GM19397 (cell line): ENCODE measurements at regions not wholly inside any gene's neighbourhood (a gene's known extent, or its start where the extent isn't known, plus 50 kb on each side); places are given as distances from the start of the nearest gene placed in this dataset.
"Not testable (repeated sequence)": the region's sequence is repeated elsewhere in the genome, so short reads cannot be mapped to it uniquely, and the experiment has no call there.

ENCODE experiments used
- ATAC-seq: cut with Tn5 transposase; IDR thresholded peaks from one replicate; pipeline ENCODE4 v1.9.1; 2021; ENCODE audit warnings: mild to moderate bottlenecking, moderate library complexity; ENCODE audit not compliant: unreplicated experiment

DNA sequence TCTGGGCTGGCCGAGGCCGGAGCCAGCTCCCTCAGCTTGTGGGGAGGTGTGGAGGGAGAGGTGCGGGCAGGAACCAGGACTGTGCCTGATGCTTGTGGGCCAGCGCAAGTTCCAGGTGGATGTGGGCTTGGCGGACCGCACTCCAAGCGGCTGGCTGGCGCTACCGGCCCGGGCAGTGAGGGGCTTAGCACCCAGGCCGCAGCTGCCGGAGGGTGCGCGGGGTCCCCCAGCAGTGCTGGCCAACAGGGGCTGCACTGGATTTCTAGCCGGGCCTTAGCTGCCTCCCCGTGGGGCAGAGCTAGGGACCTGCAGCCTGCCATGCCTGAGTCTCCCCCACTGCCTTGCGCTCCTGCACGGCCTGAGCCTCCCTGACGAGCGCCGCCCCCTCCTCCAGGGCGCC lies 242.8 kb downstream of the CCSER2 start:
- ATAC-seq = no peak

DNA sequence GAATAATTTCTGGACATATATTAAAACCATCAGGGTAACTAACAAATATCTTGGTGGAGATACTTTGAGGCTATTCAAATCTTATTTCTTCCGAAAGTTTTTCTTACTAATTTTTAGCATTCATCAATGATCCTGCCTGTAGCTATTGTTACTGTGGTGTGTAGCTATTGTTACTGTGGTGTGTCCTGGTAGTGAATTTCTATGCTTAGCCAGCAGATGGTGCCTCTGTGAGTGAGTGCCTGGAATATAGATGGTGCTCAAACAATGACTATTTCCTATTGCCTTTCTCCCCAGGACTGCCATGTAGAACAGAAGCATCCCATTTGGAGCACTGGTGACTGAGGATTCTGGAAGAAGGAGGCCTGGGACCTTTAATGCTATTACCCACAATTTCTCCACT lies 245.7 kb downstream of the CCSER2 start:
- no peak for ATAC-seq

DNA sequence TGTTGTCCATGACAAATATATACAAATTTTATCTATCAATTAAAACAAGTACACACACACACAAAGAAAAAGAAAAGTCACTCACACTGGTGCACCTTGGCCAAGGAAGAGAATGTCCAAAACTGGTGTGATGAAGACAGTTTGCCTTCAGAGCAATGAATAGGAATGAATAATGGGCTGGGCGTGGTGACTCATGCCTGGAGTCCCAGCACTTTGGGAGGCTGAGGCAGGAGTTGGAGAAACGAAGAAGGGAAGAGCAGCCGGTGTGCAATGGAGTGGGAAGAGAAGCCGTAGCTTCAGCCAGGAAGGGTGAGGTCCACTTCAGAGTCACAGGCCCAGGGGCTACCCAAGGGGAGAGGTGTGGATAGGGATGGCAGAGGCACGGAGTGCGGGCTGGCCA lies 253.6 kb downstream of the CCSER2 start:
- no peak for ATAC-seq

DNA sequence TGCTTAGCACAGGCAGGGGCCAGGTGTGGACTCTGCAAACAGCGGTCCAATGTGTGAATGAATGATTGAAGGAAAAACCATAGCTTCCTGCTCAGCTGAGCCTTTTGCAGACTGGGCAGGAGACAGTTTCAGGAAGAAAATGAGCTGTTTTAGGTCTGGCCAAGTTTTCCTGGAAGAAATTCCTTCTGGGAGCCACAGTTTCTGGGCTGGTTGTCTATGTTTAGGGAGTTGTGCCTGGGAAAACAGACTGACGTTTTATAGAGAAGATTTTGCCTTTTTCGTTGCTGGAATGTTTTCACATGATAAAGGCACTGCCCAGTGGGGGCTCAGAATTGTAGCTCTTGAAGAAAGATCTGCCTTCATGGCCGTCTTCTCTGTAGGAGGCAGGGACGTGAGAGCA lies 255.1 kb downstream of the CCSER2 start:
- no peak for ATAC-seq

DNA sequence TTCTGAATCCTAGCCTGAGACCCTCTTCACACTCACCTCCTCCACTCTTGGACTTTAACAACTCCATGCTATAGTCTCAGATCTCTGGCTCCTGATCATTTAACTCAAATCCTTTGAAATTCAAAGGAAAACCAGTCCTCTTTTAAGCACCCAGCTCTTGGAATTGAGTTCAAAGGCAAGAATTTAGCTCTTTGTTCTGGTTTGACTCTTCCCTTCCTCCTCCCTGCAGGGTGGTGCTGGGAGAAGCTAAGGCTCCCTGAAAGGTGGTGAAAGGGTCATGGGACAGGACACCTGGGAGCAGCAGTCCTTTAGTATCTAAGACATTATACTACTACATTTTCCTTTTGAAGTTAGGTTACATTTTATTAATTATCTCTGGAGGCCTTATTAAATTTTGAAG lies 259.4 kb downstream of the CCSER2 start:
- no peak for ATAC-seq

DNA sequence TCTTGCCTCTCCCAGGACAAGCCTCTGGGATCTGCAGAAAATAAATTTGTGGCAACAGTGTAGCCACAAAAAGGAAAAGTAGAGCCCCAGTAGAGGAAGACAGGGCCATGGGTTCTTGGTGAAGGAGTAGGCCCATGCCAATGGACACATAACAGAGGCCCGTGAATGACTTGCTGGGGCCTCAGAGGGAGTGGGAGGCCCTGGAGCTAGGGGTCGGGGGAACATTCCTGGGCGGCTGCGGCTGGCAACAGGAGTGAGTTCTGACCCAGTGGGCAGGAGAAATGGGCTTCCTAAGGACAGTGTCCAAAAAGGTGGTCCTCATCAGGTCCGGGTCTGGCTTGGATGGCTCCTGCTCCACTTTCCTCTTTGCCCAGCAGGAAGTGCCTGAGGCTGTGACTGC lies 260.0 kb downstream of the CCSER2 start:
- no peak for ATAC-seq

DNA sequence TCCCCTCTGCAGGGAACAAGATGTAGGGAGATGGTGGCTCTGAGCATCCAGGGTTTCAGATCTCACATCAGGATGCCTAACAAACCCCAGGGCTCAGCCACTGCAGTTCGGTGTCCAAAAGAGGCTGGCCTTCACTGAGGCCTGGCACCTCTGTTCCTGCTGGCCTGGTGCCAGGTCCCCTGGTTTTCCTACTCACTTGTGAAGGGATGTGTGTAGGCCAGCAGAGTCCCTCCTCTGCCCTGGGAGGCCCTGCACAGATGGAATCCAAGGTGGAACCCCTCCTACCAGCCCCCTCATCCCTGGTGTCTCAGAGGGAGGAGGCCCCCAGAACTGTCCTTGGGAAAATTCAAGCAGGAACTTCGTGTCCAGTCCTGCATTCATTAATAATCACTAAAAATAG lies 260.6 kb downstream of the CCSER2 start:
- no peak for ATAC-seq

DNA sequence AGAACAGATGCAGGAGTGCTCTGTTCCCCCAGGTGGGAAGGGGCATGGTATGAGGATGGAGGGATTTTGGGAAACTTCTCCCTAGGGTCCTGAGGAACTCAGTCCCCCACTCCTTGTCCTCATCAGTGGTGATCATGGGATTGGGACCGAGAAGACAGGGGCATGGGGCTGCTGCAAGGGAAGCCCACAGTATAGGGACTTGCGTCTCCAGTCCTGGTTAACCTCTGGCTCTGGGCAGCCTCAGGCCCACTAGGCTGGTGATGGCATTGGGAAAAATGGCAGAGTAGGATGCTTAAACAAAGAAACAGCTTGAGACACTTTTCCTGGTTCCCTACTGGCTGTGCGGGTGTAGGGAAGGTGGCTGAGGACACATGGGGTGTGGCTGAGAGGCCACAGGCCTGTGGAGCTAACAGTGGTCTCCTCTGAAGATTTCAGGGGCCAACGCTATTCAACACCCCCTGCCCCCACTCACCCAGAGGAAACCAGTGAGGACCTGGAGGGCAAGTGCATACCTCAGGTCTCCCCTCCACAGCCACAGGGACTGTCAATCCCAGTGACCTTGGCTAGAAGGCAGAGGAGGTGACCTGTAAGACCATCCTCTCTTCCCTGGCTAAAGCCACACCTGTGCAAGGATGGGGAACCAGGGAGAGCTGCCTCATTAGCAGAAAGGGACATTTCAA lies 261.3 kb downstream of the CCSER2 start:
- ATAC-seq = no peak

DNA sequence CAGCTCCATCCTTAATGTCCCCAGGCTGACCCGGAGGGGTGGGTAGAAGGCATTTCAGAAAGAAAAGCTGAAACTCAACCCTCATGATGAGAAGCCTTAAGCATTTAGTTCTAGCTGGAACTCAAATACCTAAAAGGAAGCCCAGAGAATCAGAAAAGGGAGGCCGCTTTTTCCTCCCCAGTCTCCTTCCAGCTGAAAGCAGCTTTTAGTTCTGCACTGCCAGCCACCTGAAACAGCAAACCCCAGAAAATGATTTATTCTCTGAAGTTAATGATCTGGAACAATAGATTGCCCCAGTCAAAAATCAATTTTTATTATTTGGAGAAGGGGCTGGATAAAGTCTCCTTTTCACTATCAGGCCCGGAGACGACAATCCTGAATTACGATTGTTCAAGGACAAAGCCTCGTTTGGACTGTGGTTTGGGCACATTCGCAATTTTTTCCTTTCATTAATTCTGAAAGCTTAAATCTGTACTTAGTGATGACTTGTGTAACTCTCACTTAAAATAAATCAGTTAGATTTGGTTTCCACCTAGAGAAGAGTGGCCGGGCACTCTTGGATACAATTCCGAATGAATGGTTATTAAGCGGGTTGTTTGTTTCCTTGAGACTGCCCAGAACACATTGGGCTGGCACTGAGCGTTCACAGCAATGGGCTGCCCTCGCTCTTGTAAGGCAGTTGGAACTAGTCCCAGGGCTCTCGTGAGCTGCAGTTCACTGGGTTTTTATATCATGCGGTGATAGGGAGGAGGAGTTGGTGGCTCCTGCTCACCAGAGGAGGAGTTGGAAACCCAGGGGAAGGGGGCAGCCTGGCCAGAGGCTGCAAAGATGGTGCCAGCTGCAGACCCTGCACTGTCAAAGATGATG lies 262.2 kb downstream of the CCSER2 start:
- no peak for ATAC-seq

DNA sequence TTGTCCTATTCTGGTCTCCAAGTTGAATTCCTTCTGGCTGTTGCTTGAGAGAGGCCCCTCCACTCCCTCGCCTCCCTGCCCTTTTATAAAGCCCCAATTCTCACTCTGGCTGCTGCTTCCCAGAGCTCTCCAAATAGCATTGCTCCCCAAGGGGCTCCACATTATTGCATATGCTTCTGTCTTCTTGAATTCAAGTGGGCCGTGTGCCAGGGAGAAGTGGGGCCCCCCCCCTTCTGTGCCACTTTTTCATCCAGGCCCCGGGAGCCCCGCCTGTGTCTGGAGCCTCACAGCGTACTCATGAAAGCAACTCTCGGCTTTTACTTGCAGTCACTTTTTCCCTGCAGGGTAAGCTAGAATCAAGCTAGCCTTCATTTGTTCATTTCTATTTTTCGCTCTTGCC lies 265.1 kb downstream of the CCSER2 start:
- no peak for ATAC-seq

DNA sequence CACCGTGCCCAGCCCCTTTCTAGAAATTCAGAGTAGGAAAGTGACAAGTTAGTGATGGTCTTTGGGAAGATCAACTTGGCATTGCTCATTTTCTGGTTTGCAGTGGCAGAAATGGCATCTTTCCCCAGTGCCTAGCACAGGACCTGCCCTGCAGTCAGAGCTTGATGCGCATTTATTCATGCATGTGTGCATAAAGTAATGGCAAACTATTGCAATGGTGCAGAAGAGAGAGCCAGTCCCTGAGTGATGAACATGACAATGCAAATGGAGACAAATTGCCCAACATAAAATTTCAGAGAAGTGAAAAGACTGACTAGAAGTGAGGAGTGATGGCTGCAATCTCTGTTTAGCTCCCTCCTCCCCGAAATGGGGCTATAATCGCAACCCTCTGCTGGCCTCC lies 268.2 kb downstream of the CCSER2 start:
- no peak for ATAC-seq

DNA sequence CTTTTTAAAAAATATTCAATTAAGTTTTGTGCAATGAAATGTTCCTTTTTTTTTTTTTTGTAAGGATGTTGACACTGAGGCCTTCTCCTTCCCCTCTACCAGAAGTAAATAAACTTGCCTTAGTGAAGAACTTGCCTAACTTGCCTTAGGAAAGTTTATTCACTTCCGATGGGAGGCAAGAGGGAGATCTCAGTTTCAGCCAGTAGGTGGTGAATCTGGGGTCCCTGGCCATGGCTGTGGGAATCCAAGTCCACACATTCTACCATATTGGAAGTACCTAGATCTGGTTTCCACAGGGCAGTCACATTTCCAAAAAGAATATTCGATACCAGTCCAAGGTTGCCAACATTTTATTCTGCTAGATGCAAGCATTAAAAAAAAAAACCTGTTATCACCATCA lies 270.9 kb downstream of the CCSER2 start:
- no peak for ATAC-seq

DNA sequence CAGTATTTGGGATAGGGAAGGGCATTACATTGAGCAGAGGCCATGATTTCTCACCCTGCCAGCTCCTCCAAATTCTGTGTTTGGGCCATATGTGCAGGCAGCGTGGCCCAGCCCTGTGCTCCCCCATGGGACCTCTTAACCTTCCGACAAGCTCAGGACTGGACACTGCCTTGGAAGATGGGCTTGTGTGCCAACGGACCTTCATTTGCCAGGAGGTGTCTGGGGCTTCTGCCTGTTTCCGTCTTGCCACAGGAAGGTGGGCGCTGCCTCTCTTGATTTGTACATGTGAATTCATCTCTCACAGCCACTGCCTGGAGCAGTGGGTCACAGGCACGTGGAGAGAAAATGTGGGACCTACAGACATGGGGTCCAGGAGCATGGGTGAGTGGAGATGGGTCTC lies 272.6 kb downstream of the CCSER2 start:
- no peak for ATAC-seq

DNA sequence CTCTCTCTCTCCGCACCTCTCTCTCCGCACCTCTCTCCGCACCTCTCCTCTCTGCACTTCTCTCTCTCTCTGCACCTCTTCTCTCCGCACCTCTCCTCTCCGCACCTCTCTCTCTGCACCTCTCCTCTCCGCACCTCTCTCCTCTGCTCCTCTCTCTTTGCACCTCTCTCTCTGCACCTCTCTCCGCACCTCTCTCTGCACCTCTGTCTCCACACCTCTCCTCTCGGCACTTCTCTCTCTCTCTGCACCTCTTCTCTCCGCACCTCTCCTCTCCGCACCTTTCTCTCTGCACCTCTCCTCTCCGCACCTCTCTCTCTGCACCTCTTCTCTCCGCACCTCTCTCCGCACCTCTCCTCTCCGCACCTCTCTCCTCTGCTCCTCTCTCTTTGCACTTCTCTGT lies 274.2 kb downstream of the CCSER2 start:
- ATAC-seq = not testable (repeated sequence)

DNA sequence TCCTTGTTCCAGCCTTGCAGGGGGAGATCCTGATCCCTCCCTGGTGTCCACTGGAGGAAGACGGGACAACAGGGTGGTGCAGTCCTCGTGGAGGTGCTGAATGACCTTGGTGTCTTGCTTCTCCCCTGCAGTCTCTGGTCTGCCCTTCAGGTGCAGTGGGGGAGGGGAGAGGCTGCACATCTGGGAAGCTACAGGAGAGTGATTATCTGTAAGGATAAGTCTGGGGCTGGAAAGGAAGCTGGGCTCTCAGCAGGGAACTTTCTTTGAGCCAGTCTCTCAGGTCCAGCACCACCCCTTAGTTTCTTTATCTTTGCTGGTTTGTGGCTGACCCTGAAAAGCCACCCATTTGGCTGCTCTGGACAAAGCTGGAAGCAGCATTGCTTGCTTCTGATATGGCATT lies 275.6 kb downstream of the CCSER2 start:
- ATAC-seq = no peak

DNA sequence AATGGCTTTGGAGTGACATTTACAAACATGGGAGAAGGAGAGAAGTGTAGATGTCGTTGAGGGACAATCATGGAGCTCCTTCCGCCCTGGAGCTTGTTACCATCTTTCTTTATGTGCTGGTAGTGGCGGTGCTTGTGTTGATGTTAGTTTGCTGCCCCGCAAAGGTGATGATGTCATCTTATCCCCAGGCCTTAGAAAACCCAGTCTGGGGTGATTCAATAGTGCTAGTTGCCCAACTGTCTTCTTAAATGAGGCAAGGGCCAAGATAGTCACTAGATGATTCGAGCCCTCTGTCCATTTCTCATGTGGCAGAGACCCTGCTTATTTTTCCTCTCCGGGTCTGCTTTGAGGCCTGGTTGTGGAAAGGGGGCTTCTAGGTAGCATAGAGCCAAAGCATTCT lies 277.4 kb downstream of the CCSER2 start:
- no peak for ATAC-seq

DNA sequence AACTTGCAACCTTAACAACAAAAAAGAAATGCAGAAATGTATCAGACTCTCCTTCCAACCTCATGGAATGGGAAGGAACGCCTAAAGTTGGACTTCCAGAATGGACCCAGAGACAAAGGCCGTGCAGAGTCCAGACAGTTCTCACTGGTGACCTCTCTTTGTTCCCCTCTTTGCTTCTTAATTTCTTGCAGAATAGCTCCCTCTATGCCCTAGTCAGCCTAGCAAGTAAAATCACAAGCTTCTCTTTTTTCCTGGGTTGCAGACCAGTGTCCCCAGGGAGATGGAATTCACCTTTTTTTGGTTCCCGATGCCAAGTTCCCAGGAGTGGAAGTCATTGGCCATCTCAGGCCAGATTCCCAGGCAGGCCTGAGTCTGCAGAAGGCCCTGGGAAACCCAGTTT lies 278.0 kb downstream of the CCSER2 start:
- ATAC-seq = no peak

DNA sequence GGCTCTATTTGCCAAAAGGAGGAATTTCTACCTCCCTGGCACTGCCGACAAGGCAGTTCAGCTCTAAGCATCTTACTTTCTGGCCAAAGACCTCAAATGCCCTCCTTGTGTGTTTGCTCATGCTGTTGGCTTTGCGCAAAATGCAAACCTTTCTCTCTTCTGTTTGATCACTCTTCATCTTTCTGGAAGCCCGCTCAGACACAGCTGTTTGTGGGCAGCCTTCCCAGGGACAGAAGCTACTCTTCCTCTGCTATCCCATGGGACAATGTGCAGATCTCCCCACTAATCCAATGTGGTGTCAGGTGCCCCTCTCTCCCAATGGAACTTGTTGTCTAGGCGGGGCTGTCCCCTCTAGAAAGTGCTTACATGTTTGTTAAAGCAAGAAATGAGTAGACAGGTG lies 278.7 kb downstream of the CCSER2 start:
- ATAC-seq = no peak

DNA sequence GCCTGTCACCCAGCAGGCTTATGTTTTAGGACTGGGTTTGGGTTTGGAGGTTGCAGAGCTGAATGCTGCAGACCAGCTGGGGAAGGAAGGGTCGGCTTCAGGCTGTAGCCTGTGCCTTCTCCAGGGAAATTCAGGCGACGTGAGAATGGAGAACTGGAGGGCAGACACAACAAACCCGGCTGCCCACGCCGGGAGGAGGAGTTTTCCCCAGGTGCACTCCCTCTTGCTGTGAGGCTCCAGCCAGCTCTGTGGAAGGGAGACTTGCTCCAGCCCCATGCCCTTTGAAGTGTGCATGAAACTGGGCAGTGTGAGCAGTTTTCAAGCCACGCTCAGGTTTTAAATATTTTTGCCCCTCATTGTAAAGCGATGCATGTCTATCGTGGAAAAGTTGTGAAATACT lies 279.1 kb downstream of the CCSER2 start:
- ATAC-seq = no peak

DNA sequence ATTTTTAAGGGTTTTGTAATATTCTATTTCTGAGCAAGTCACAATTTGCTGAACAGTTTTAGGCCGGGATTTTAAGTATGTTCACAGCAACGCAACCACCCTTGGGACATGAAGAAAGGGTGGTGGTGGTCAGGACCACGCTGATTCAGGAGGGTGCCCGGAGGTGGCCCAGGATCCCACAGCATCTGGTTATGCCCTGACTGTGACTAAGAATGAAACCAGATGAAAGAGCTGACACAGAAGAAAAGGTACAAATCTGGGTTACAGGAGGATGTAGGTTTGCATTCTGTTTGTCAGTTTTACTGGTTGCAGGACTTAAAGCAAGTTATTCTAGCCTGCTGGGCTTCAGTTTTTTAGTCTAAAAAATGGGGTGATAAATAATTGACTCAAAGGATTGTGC lies 279.7 kb downstream of the CCSER2 start:
- no peak for ATAC-seq

DNA sequence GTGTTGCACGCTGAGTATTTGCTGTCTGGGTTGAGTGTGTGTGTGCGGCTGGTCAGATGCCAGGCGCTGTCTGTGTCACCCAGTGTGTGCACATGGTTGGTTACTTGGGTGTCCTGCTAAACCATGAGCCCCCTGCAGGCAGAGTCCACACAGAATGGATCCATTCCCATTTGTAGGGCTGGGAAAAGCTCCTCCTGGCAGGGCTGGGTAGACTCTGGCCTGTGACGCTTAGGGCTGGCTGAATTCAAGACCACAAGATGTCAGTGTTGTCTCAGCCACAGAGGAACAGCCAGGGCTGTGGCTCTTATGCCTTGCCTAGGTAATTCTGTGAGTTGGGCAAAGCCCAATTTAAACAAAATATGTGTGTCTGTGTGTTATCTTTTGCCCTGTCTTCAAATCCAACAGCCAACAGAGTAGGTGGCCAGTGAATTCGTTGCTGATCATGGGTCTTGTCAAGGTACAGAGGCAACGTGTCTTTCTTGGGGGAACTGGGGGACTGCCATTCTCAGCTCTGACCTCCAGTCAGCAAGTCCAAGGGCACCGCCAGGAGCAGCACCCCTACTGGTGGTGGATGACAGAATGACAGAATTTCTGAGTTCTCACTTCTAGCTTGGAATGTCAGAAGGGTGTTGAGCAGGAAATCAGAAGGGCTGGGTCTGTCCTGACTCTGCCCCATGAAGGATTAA lies 285.1 kb downstream of the CCSER2 start:
- peak; percentile 60 for ATAC-seq
